GM12878 (cell line): ENCODE measurements at regions not wholly inside any gene's neighbourhood (a gene's known extent, or its start where the extent isn't known, plus 50 kb on each side); places are given as distances from the start of the nearest gene placed in this dataset.

ENCODE experiments used
- ATAC-seq: fragments of 200-7000 bp; cut with Tn5 transposase; 3 replicates; pipeline ENCODE4 v1.9.1; 2020; ENCODE audit warnings: mild to moderate bottlenecking, moderate library complexity
- BruUV-seq: library from RNA; stranded (reverse); fragments of 400-500 nt; replicated peaks from 2 replicates; lab custom pipeline; 2021; lab: Mats Ljungman, UMichigan
- CTCF ChIA-PET: fragments of 300-600 bp; sonication (Branson Sonifier 250); formaldehyde crosslinking; extraction: SDS; loops from one replicate; lab custom pipeline; 2021; ENCODE audit warnings: inconsistent platforms; lab: Yijun Ruan, JAX
- POLR2A ChIA-PET: fragments of 350-600 bp; formaldehyde crosslinking; extraction: SDS; loops from one replicate; lab custom pipeline; 2021; ENCODE audit warnings: inconsistent platforms; lab: Charles Lee
- RAD21 ChIA-PET: fragments of 300-600 bp; sonication (Branson Sonifier 250); formaldehyde crosslinking; loops from one replicate; lab custom pipeline; 2023; ENCODE audit warnings: antibody characterized with exemption; ENCODE audit not compliant: unreplicated experiment; lab: Charles Lee
- SMC1A ChIA-PET: fragments of 300-600 bp; sonication (Branson Sonifier 250); formaldehyde crosslinking; loops from one replicate; lab custom pipeline; 2023; ENCODE audit not compliant: unreplicated experiment, uncharacterized antibody; lab: Charles Lee
- DNase-seq: peaks from one replicate; pipeline ENCODE4 v3.0.0-alpha.2; 2011; ENCODE audit warnings: low read depth, low spot score
- FAIRE-seq: peaks from 3 replicates; lab custom pipeline; 2011; peaks lifted over from hg19 to GRCh38; lab: Jason Lieb, UNC
- H2AFZ ChIP-seq: 2 replicates; pipeline ENCODE4 v1.6.0; 2011; ENCODE audit warnings: low read depth, low read length, control low read depth; ENCODE audit not compliant: control insufficient read depth
- H3K27ac ChIP-seq: 2 replicates; pipeline ENCODE4 v1.5.1; 2011; ENCODE audit warnings: control low read depth; ENCODE audit not compliant: control insufficient read depth, insufficient read depth
- H3K27me3 ChIP-seq, 2 experiments: replicated peaks in 1 of 2; 2 replicates each; pipeline versions ENCODE4 v1.6.0 to v1.6.1; 2011; ENCODE audit warnings: low read length in 1 of 2; ENCODE audit not compliant: control insufficient read depth in 2 of 2, insufficient read depth in 2 of 2
- H3K36me3 ChIP-seq, 2 experiments: 2 replicates each; pipeline ENCODE4 v1.5.1; 2011; ENCODE audit warnings: low read length in 1 of 2; ENCODE audit not compliant: control insufficient read depth in 2 of 2, insufficient read depth in 2 of 2
- H3K4me1 ChIP-seq: 2 replicates; pipeline ENCODE4 v1.6.1; 2011; ENCODE audit warnings: mild to moderate bottlenecking, low read length, moderate library complexity, mixed read lengths; ENCODE audit not compliant: control insufficient read depth, insufficient read depth
- H3K4me2 ChIP-seq: 2 replicates; pipeline ENCODE4 v1.6.0; 2011; ENCODE audit warnings: control low read depth; ENCODE audit not compliant: control insufficient read depth, insufficient read depth
- H3K4me3 ChIP-seq: fragments of 200-600 bp; sonication (generic); 2 replicates; pipeline ENCODE4 v1.5.1; 2016
- H3K79me2 ChIP-seq: 2 replicates; pipeline ENCODE4 v1.6.0; 2011; ENCODE audit warnings: low read length; ENCODE audit not compliant: control insufficient read depth, insufficient read depth
- H3K9ac ChIP-seq: 2 replicates; pipeline ENCODE4 v1.8.0; 2011; ENCODE audit warnings: low read length, control low read depth, mixed read lengths; ENCODE audit not compliant: control insufficient read depth, insufficient read depth
- H3K9me3 ChIP-seq: replicated peaks from 3 replicates; pipeline ENCODE4 v1.5.1; 2011; ENCODE audit warnings: mild to moderate bottlenecking, low read length; ENCODE audit not compliant: control insufficient read depth, insufficient read depth
- H4K20me1 ChIP-seq: 2 replicates; pipeline ENCODE4 v1.6.0; 2011; ENCODE audit not compliant: control insufficient read depth, insufficient read depth
- BMI1 ChIP-seq: fragments of 450-650 bp; IDR thresholded peaks from 2 replicates; pipeline ENCODE4 v1.6.1; 2016; ENCODE audit warnings: mild to moderate bottlenecking, moderate library complexity, borderline replicate concordance
- LARP7 ChIP-seq: fragments of 450-650 bp; IDR thresholded peaks from 2 replicates; pipeline ENCODE4 v1.6.1; 2017; ENCODE audit warnings: mild to moderate bottlenecking
- MTA3 ChIP-seq: IDR thresholded peaks from 2 replicates; pipeline ENCODE4 v1.6.1; 2012; ENCODE audit warnings: low read length, inconsistent platforms, borderline replicate concordance
- NFYA ChIP-seq: IDR thresholded peaks from 2 replicates; pipeline ENCODE4 v1.6.1; 2011; ENCODE audit warnings: low read depth, mild to moderate bottlenecking, low read length, improper control_type of control experiment, borderline replicate concordance
- PKNOX1 ChIP-seq: fragments of 450-650 bp; IDR thresholded peaks from 2 replicates; pipeline ENCODE4 v1.6.1; 2016; ENCODE audit warnings: mild to moderate bottlenecking
- POLR2AphosphoS5 ChIP-seq: IDR thresholded peaks from 2 replicates; pipeline ENCODE4 v1.6.1; 2011; ENCODE audit warnings: mild to moderate bottlenecking, low read length, inconsistent platforms
- POU2F2 ChIP-seq: IDR thresholded peaks from 3 replicates; pipeline ENCODE4 v1.6.1; 2011; ENCODE audit warnings: low read depth, mild to moderate bottlenecking, low read length, borderline replicate concordance
- RAD21 ChIP-seq: IDR thresholded peaks from 2 replicates; pipeline ENCODE4 v1.6.1; 2011; ENCODE audit warnings: mild to moderate bottlenecking, low read depth, low read length, moderate library complexity; ENCODE audit not compliant: insufficient read depth
- RELB ChIP-seq: fragments of 450-650 bp; IDR thresholded peaks from 2 replicates; pipeline ENCODE4 v1.6.1; 2017; ENCODE audit warnings: low read depth, mild to moderate bottlenecking, moderate library complexity
- RFX5 ChIP-seq: IDR thresholded peaks from 2 replicates; pipeline ENCODE4 v1.6.1; 2011; ENCODE audit warnings: low read depth, low read length, improper control_type of control experiment
- SMC3 ChIP-seq: IDR thresholded peaks from 2 replicates; pipeline ENCODE4 v1.6.1; 2011; ENCODE audit warnings: low read length, improper control_type of control experiment, borderline replicate concordance
- SUZ12 ChIP-seq: fragments of 200-600 bp; sonication (generic); IDR thresholded peaks from one replicate; pipeline ENCODE4 v1.6.1; 2018; ENCODE audit warnings: antibody characterized with exemption, mild to moderate bottlenecking; ENCODE audit not compliant: unreplicated experiment
- ZBTB33 ChIP-seq: fragments of 450-650 bp; IDR thresholded peaks from 2 replicates; pipeline ENCODE4 v1.6.1; 2017; ENCODE audit warnings: mild to moderate bottlenecking
- WGBS: methylation state at CpG from one replicate; pipeline ENCODE4 v1.1.6; 2016; ENCODE audit warnings: low lambda C conversion rate; ENCODE audit not compliant: insufficient replicate concordance, insufficient coverage; ENCODE audit errors: missing lambda C conversion rate; 5-methylcytosine and 5-hydroxymethylcytosine counted together
- in situ Hi-C: fragments of 300-500 bp; cut with MboI; formaldehyde crosslinking; loops from 9 replicates; pipeline ENCODE4 v1.14.3; 2018; ENCODE audit warnings: mixed read lengths
- intact Hi-C: fragments of 100-400 bp; cut with micrococcal nuclease; formaldehyde crosslinking; loops from one replicate; pipeline ENCODE4 v1.14.2; 2022; ENCODE audit not compliant: unreplicated experiment

GRCh38 chr10:109618748-109619147 lies 304.6 kb downstream of the XPNPEP1 start:
- RAD21 ChIA-PET: no interaction called here
- POLR2A ChIA-PET: no interaction called here
- no peaks in the 10 kb centered on the region for H3K9me3 ChIP-seq
- 5% methylated on average over 1 of the region's 1 CpG for WGBS
- FAIRE-seq (no peak), ATAC-seq (no peak)
- no peaks in the 10 kb centered on the region for H4K20me1 ChIP-seq
- H3K27me3 ChIP-seq: no peaks in the 10 kb centered on the region
- no peaks in the 10 kb centered on the region for H3K4me1 ChIP-seq
- H3K4me2 ChIP-seq: no peak overlapping the region
- CTCF ChIA-PET: no interaction called here
- no peak overlapping the region for H3K4me3 ChIP-seq
- H3K9ac ChIP-seq: no peak overlapping the region
- in situ Hi-C loops: no loop called here
- SMC1A ChIA-PET: interaction anchor here (1.3 kb wide), 1 partner anchor 10 kb away, joined by 3 read pairs; no protein-coding TSS in a partner anchor
- no peak overlapping the region for H3K27ac ChIP-seq
- intact Hi-C loops: no loop called here
- H3K36me3 ChIP-seq: no peaks in the 10 kb centered on the region
- no peaks in the 10 kb centered on the region for H3K79me2 ChIP-seq
- TF ChIP-seq RELB (no peak), LARP7 (no peak), NFYA (no peak), MTA3 (no peak), RFX5 (no peak), RAD21 (no peak), ZBTB33 (no peak), BMI1 (no peak), SMC3 (no peak), PKNOX1 (no peak), POU2F2 (no peak), SUZ12 (no peak), POLR2AphosphoS5 (no peak)
- TF ChIP-seq, all 136 proteins: peak for 0
- H2AFZ ChIP-seq: no peak overlapping the region
- no TSS peak for BruUV-seq
- DNase-seq: no peak
